IMR-90 (cell line): ENCODE measurements at regions not wholly inside any gene's neighbourhood (a gene's known extent, or its start where the extent isn't known, plus 50 kb on each side); places are given as distances from the start of the nearest gene placed in this dataset.

Source experiments
- ATAC-seq: fragments of 200-7000 bp; cut with Tn5 transposase; 2 replicates; pipeline ENCODE4 v1.9.1; 2020; ENCODE audit warnings: low read depth, mild to moderate bottlenecking, moderate library complexity
- BruUV-seq: library from RNA; stranded (reverse); fragments of 400-500 nt; replicated peaks from 2 replicates; lab custom pipeline; 2021; lab: Mats Ljungman, UMichigan
- CTCF ChIA-PET: fragments of 300-600 bp; formaldehyde crosslinking; extraction: SDS; loops from one replicate; lab custom pipeline; 2021; ENCODE audit warnings: antibody characterized with exemption; lab: Yijun Ruan, JAX
- POLR2A ChIA-PET: fragments of 300-600 bp; sonication (Branson Sonifier 250); formaldehyde crosslinking; loops from one replicate; lab custom pipeline; 2022; ENCODE audit warnings: antibody characterized with exemption; ENCODE audit not compliant: unreplicated experiment; lab: Charles Lee
- DNase-seq: peaks from one replicate; pipeline ENCODE4 v3.0.0; 2013
- H2AFZ ChIP-seq: replicated peaks from 2 replicates; pipeline ENCODE3; 2013; ENCODE audit warnings: low read length, mild to moderate bottlenecking; ENCODE audit not compliant: poor library complexity
- H2AK5ac ChIP-seq: 2 replicates; pipeline ENCODE4 v1.6.1; 2013; ENCODE audit warnings: low read depth, low read length, inconsistent platforms
- H2AK9ac ChIP-seq: replicated peaks from 2 replicates; pipeline ENCODE3; 2013; ENCODE audit warnings: mild to moderate bottlenecking, low read depth, low read length, moderate library complexity; ENCODE audit not compliant: poor library complexity
- H2BK120ac ChIP-seq: 2 replicates; pipeline ENCODE4 v1.6.1; 2013; ENCODE audit warnings: low read depth, low read length, inconsistent platforms
- H2BK15ac ChIP-seq: 3 replicates; pipeline ENCODE4 v1.6.1; 2013; ENCODE audit warnings: low read depth, low read length, inconsistent platforms
- H2BK20ac ChIP-seq: 2 replicates; pipeline ENCODE4 v1.6.1; 2013; ENCODE audit warnings: low read depth, mild to moderate bottlenecking, inconsistent platforms, low read length, moderate library complexity
- H2BK5ac ChIP-seq: 2 replicates; pipeline ENCODE4 v1.6.1; 2013; ENCODE audit warnings: mild to moderate bottlenecking, low read depth, low read length, inconsistent platforms; ENCODE audit not compliant: poor library complexity, severe bottlenecking
- H3K14ac ChIP-seq: replicated peaks from 2 replicates; pipeline ENCODE4 v1.6.1; 2013; ENCODE audit warnings: low read depth, low read length, inconsistent platforms
- H3K18ac ChIP-seq: 2 replicates; pipeline ENCODE4 v1.6.1; 2013; ENCODE audit warnings: low read depth, low read length, control low read depth
- H3K23ac ChIP-seq: 2 replicates; pipeline ENCODE4 v1.6.1; 2013; ENCODE audit warnings: low read depth, low read length, inconsistent platforms
- H3K27ac ChIP-seq: 2 replicates; pipeline ENCODE4 v1.5.1; 2013; ENCODE audit warnings: mild to moderate bottlenecking, control low read depth, low read length; ENCODE audit not compliant: insufficient read depth
- H3K27me3 ChIP-seq: 2 replicates; pipeline ENCODE4 v1.6.1; 2013; ENCODE audit warnings: low read length; ENCODE audit not compliant: control insufficient read depth, insufficient read depth
- H3K36me3 ChIP-seq: 2 replicates; pipeline ENCODE4 v1.6.1; 2013; ENCODE audit warnings: low read length, mixed read lengths; ENCODE audit not compliant: control insufficient read depth, insufficient read depth
- H3K4ac ChIP-seq: 2 replicates; pipeline ENCODE4 v1.6.1; 2013; ENCODE audit warnings: low read depth, low read length, inconsistent platforms
- H3K4me1 ChIP-seq: 2 replicates; pipeline ENCODE4 v1.6.1; 2013; ENCODE audit warnings: low read length, mixed read lengths; ENCODE audit not compliant: control insufficient read depth, insufficient read depth
- H3K4me2 ChIP-seq: 2 replicates; pipeline ENCODE4 v1.6.1; 2013; ENCODE audit warnings: low read depth, mild to moderate bottlenecking, control low read depth, low read length, moderate library complexity
- H3K4me3 ChIP-seq: 2 replicates; pipeline ENCODE4 v1.5.1; 2013; ENCODE audit warnings: low read depth, mild to moderate bottlenecking, control low read depth, low read length, moderate library complexity; ENCODE audit not compliant: insufficient read depth
- H3K56ac ChIP-seq: 2 replicates; pipeline ENCODE4 v1.6.1; 2013; ENCODE audit warnings: low read length, inconsistent platforms; ENCODE audit not compliant: insufficient read depth; ENCODE audit errors: extremely low read depth
- H3K79me1 ChIP-seq, 2 experiments: 2 replicates each; pipeline ENCODE4 v1.6.1; 2013; ENCODE audit warnings: low read length in 2 of 2, inconsistent platforms in 1 of 2, low read depth in 1 of 2
- H3K9ac ChIP-seq: 2 replicates; pipeline ENCODE4 v1.6.1; 2013; ENCODE audit warnings: low read depth, low read length, control low read depth
- H3K9me1 ChIP-seq: 2 replicates; pipeline ENCODE4 v1.6.1; 2013; ENCODE audit warnings: low read length, inconsistent platforms; ENCODE audit not compliant: insufficient read depth
- H3K9me3 ChIP-seq: 2 replicates; pipeline ENCODE4 v1.6.1; 2013; ENCODE audit warnings: low read length; ENCODE audit not compliant: control insufficient read depth, insufficient read depth
- H4K20me1 ChIP-seq: 2 replicates; pipeline ENCODE4 v1.6.1; 2013; ENCODE audit warnings: low read length, inconsistent platforms; ENCODE audit not compliant: insufficient read depth
- H4K5ac ChIP-seq: 2 replicates; pipeline ENCODE4 v1.6.1; 2013; ENCODE audit warnings: mild to moderate bottlenecking, low read depth, low read length, control low read depth
- H4K8ac ChIP-seq, 2 experiments: 2 replicates each; pipeline ENCODE4 v1.6.1; 2013; ENCODE audit warnings: low read depth in 2 of 2, low read length in 2 of 2, control low read depth in 1 of 2, inconsistent platforms in 1 of 2
- H4K91ac ChIP-seq: 2 replicates; pipeline ENCODE4 v1.6.1; 2013; ENCODE audit warnings: low read depth, low read length, inconsistent platforms; ENCODE audit not compliant: insufficient read depth
- BHLHE40 ChIP-seq: fragments of 150-350 bp; IDR thresholded peaks from 2 replicates; pipeline ENCODE4 v1.6.1; 2016; ENCODE audit warnings: mild to moderate bottlenecking, low read depth, low read length
- CEBPB ChIP-seq: IDR thresholded peaks from 2 replicates; pipeline ENCODE4 v1.6.1; 2012; ENCODE audit warnings: low read depth, low read length, improper control_type of control experiment
- CHD1 ChIP-seq: IDR thresholded peaks from 2 replicates; pipeline ENCODE4 v1.6.1; 2012; ENCODE audit warnings: low read depth, low read length, improper control_type of control experiment
- ELK1 ChIP-seq: fragments of 150-350 bp; IDR thresholded peaks from 2 replicates; pipeline ENCODE4 v1.6.1; 2016; ENCODE audit warnings: low read depth, mild to moderate bottlenecking, low read length, moderate library complexity, borderline replicate concordance
- FOS ChIP-seq: fragments of 150-350 bp; IDR thresholded peaks from 2 replicates; pipeline ENCODE4 v1.6.1; 2016; ENCODE audit warnings: low read depth, low read length
- MAFK ChIP-seq: IDR thresholded peaks from 2 replicates; pipeline ENCODE4 v1.6.1; 2012; ENCODE audit warnings: low read depth, low read length, improper control_type of control experiment
- MAZ ChIP-seq: IDR thresholded peaks from 2 replicates; pipeline ENCODE4 v1.6.1; 2012; ENCODE audit warnings: low read depth, mild to moderate bottlenecking, low read length, improper control_type of control experiment, moderate library complexity, borderline replicate concordance
- MXI1 ChIP-seq: IDR thresholded peaks from 2 replicates; pipeline ENCODE4 v1.6.1; 2012; ENCODE audit warnings: low read depth, mild to moderate bottlenecking, low read length, moderate library complexity, borderline replicate concordance
- NFE2L2 ChIP-seq: fragments of 150-350 bp; IDR thresholded peaks from 2 replicates; pipeline ENCODE4 v1.6.1; 2016; ENCODE audit warnings: low read depth, mild to moderate bottlenecking, low read length
- POLR2A ChIP-seq: IDR thresholded peaks from 2 replicates; pipeline ENCODE4 v1.6.1; 2012; ENCODE audit warnings: mild to moderate bottlenecking, low read depth, low read length
- RAD21 ChIP-seq: IDR thresholded peaks from 2 replicates; pipeline ENCODE4 v1.6.1; 2012; ENCODE audit warnings: low read length, improper control_type of control experiment
- RCOR1 ChIP-seq: IDR thresholded peaks from 2 replicates; pipeline ENCODE4 v1.6.1; 2012; ENCODE audit warnings: mild to moderate bottlenecking, low read length, improper control_type of control experiment; ENCODE audit not compliant: insufficient replicate concordance
- RFX5 ChIP-seq: IDR thresholded peaks from 2 replicates; pipeline ENCODE4 v1.8.0; 2012; ENCODE audit warnings: low read depth, mild to moderate bottlenecking, low read length, moderate library complexity
- SMC3 ChIP-seq: fragments of 150-350 bp; IDR thresholded peaks from 2 replicates; pipeline ENCODE4 v1.6.1; 2016; ENCODE audit warnings: low read depth, mild to moderate bottlenecking, antibody characterized with exemption, low read length, moderate library complexity
- USF2 ChIP-seq: fragments of 150-350 bp; IDR thresholded peaks from 2 replicates; pipeline ENCODE4 v1.6.1; 2017; ENCODE audit warnings: mild to moderate bottlenecking, antibody characterized with exemption, low read length, low read depth
- WGBS, 2 experiments: methylation state at CpG; one replicate each; pipeline versions ENCODE4 v1.1.5 to v1.1.7; 2013; ENCODE audit warnings: missing lambda C conversion rate in 2 of 2; ENCODE audit not compliant: insufficient read length in 1 of 2; ENCODE audit errors: extremely low coverage in 2 of 2; 5-methylcytosine and 5-hydroxymethylcytosine counted together
- dilution Hi-C: fragments of 300-500 bp; cut with HindIII; formaldehyde crosslinking; loops from one replicate; pipeline ENCODE4 v1.14.3; 2018; ENCODE audit warnings: low sequenced_read_pairs; ENCODE audit not compliant: unreplicated experiment
- in situ Hi-C: fragments of 300-500 bp; cut with MboI; formaldehyde crosslinking; loops from 3 replicates; pipeline ENCODE4 v1.14.3; 2019; ENCODE audit warnings: low sequenced_read_pairs, inconsistent platforms, mixed read lengths
- intact Hi-C: fragments of 100-400 bp; cut with micrococcal nuclease; formaldehyde crosslinking; loops from 2 replicates; pipeline ENCODE4 v1.10.0; 2022

- H4K91ac ChIP-seq, result peak overlapping the region; percentile 68
- H3K23ac ChIP-seq, result no peak overlapping the region
- peak overlapping the region; percentile 58 for H2BK5ac ChIP-seq
- peak overlapping the region; percentile 87 for H2BK120ac ChIP-seq
- H3K27ac ChIP-seq, result peak overlapping the region; percentile 38; the same call in 1 of the 2 replicates
- ATAC-seq (peak; percentile 97), DNase-seq (peak; percentile 97)
- peak overlapping the region; percentile 16; the same call in 1 of the 2 replicates for H3K14ac ChIP-seq
- H2BK20ac ChIP-seq, result peak overlapping the region; percentile 82
- H3K4me2 ChIP-seq, result no peak overlapping the region
- H3K9ac ChIP-seq, result no peak overlapping the region
- H3K27me3 ChIP-seq, result no peaks in the 10 kb centered on the region
- in situ Hi-C loops (no loop called here), intact Hi-C loops (no loop called here), dilution Hi-C loops (no loop called here)
- H2AK5ac ChIP-seq, result peak overlapping the region; percentile 85
- no TSS peak for BruUV-seq
- peak overlapping the region; percentile 75 for H2AFZ ChIP-seq
- H3K4me3 ChIP-seq, result no peak overlapping the region
- H4K20me1 ChIP-seq, result no peaks in the 10 kb centered on the region
- POLR2A ChIA-PET, result no interaction called here
- no peaks in the 10 kb centered on the region for H3K36me3 ChIP-seq
- peaks cover 11% of the 10 kb centered on the region for H3K4me1 ChIP-seq
- 63% methylated on average over 6 of the region's 10 CpGs; no CpG with 5 or more reads in 1 of the 2 experiments for WGBS, 2 experiments
- H3K79me1 ChIP-seq, result no peaks in the 10 kb centered on the region
- H2BK15ac ChIP-seq, result peak overlapping the region; percentile 60; the same call in 2 of the 3 replicates
- CTCF ChIA-PET, result interaction anchor here (1.3 kb wide), 1 partner anchor 84 kb away, joined by 4 read pairs; no protein-coding TSS in a partner anchor
- peak overlapping the region; percentile 62 for H3K18ac ChIP-seq
- peak overlapping the region; percentile 21 for H4K5ac ChIP-seq
- H3K56ac ChIP-seq, result no peak overlapping the region
- no peak overlapping the region for H2AK9ac ChIP-seq
- peak overlapping the region; percentile 14 to 77; a peak in 2 of 4 replicates for H4K8ac ChIP-seq
- no peaks in the 10 kb centered on the region for H3K9me3 ChIP-seq
- H3K4ac ChIP-seq, result peak overlapping the region; percentile 75
- 0 out of 2 replicates have a peak, but pooled peaks cover 8% of the 10 kb centered on the region for H3K9me1 ChIP-seq
- no peak for TF ChIP-seq NFE2L2
- TF ChIP-seq MXI1, result 0 out of 2 replicates have a peak, but pooled peaks have one; percentile 16
- no peak for TF ChIP-seq MAFK
- peak; percentile 96 for TF ChIP-seq FOS
- TF ChIP-seq BHLHE40, result peak; percentile 82
- peak; percentile 16; the same call in 1 of the 2 replicates for TF ChIP-seq RAD21
- no peak for TF ChIP-seq POLR2A
- no peak for TF ChIP-seq ELK1
- peak; percentile 70; the same call in 1 of the 2 replicates for TF ChIP-seq MAZ
- TF ChIP-seq RCOR1, result peak; percentile 15
- TF ChIP-seq SMC3, result no peak
- TF ChIP-seq USF2, result peak; percentile 61; the same call in 1 of the 2 replicates
- no peak for TF ChIP-seq RFX5
- TF ChIP-seq CHD1, result no peak
- TF ChIP-seq CEBPB, result peak; percentile 59; the same call in 1 of the 2 replicates
These were observed 74.6 kb downstream of the CAMK2N1 start for GRCh38 chr1:20411196-20411980.
